ENCODE measurements at regions not wholly inside any gene's neighbourhood (a gene's known extent, or its start where the extent isn't known, plus 50 kb on each side); places are given as distances from the start of the nearest gene placed in this dataset.

- TF ChIP-seq CTCF (IDR thresholded peaks at IDR 0.05) (peak; percentile 34 to 71 (median 44)), POLR2A (IDR thresholded peaks at IDR 0.05) (no peak), EP300 (IDR thresholded peaks at IDR 0.05) (no peak), POLR2AphosphoS5 (IDR thresholded peaks at IDR 0.05) (no peak)
- Histone ChIP-seq H3K9me3 (no peaks in the 10 kb centered on the region), H3K27me3 (no peaks in the 10 kb centered on the region), H3K4me1 (no peaks in the 10 kb centered on the region), H3K4me3 (no peak overlapping the region), H3K27ac (no peak overlapping the region), H3K36me3 (no peaks in the 10 kb centered on the region)
- DNase-seq = no peak
- 8 to 11% methylated on average over 1 of the region's 1 CpG for WGBS, 2 donors
- intact Hi-C loops (cut with DNase I) = loop anchor here (5.0 kb wide), 1 partner anchor 1486 kb away; no protein-coding TSS in a partner anchor
Observed at GRCh38 chr10:51001587-51001986, 72.7 kb upstream of the PRKG1 start.

GRCh38 chr10:51002469-51002868 lies 71.8 kb upstream of the PRKG1 start:
- Histone ChIP-seq H3K9me3 (no peaks in the 10 kb centered on the region), H3K36me3 (no peaks in the 10 kb centered on the region), H3K27ac (no peak overlapping the region), H3K27me3 (no peaks in the 10 kb centered on the region), H3K4me3 (no peak overlapping the region), H3K4me1 (no peaks in the 10 kb centered on the region)
- intact Hi-C loops (cut with DNase I) = loop anchor here (2.0 to 5.0 kb wide), 2 partner anchors 1212 to 1485 kb away; no protein-coding TSS in a partner anchor
- 83 to 88% methylated on average over 1 of the region's 1 CpG for WGBS, 2 donors
- TF ChIP-seq EP300 (IDR thresholded peaks at IDR 0.05) (no peak), POLR2AphosphoS5 (IDR thresholded peaks at IDR 0.05) (no peak), POLR2A (IDR thresholded peaks at IDR 0.05) (no peak), CTCF (IDR thresholded peaks at IDR 0.05) (no peak)
- DNase-seq = no peak

- intact Hi-C loops (cut with DNase I) = loop anchor here (5.0 kb wide), 1 partner anchor 1483 kb away; no protein-coding TSS in a partner anchor
- 82 to 83% methylated on average over 3 of the region's 3 CpGs for WGBS, 2 donors
Observed at GRCh38 chr10:51004776-51005175, 69.5 kb upstream of the PRKG1 start.

GRCh38 chr10:51005551-51005950 lies 68.7 kb upstream of the PRKG1 start:
- DNase-seq = no peak
- Histone ChIP-seq H3K4me3 (no peak overlapping the region), H3K36me3 (no peaks in the 10 kb centered on the region), H3K9me3 (no peaks in the 10 kb centered on the region), H3K27ac (no peak overlapping the region), H3K27me3 (no peaks in the 10 kb centered on the region), H3K4me1 (no peaks in the 10 kb centered on the region)
- no peak for TF ChIP-seq EP300 (IDR thresholded peaks at IDR 0.05)
- no peak for TF ChIP-seq POLR2A (IDR thresholded peaks at IDR 0.05)
- no peak for TF ChIP-seq CTCF (IDR thresholded peaks at IDR 0.05)
- TF ChIP-seq POLR2AphosphoS5 (IDR thresholded peaks at IDR 0.05) = no peak
- intact Hi-C loops (cut with DNase I) = no loop called here
- WGBS, 2 donors = 85 to 91% methylated on average over 4 of the region's 4 CpGs

More at GRCh38 chr10:51004776-51005175, 69.5 kb upstream of the PRKG1 start:
- Histone ChIP-seq H3K9me3 (no peaks in the 10 kb centered on the region), H3K4me1 (no peaks in the 10 kb centered on the region), H3K4me3 (no peak overlapping the region), H3K36me3 (no peaks in the 10 kb centered on the region), H3K27me3 (no peaks in the 10 kb centered on the region), H3K27ac (no peak overlapping the region)
- DNase-seq = no peak
- TF ChIP-seq CTCF (IDR thresholded peaks at IDR 0.05) (no peak), EP300 (IDR thresholded peaks at IDR 0.05) (no peak), POLR2AphosphoS5 (IDR thresholded peaks at IDR 0.05) (no peak), POLR2A (IDR thresholded peaks at IDR 0.05) (no peak)

GRCh38 chr10:51006686-51007085 lies 67.6 kb upstream of the PRKG1 start:
- H3K36me3 ChIP-seq = no peaks in the 10 kb centered on the region
- no peak overlapping the region for H3K27ac ChIP-seq
- no peak for DNase-seq
- no peaks in the 10 kb centered on the region for H3K27me3 ChIP-seq
- no peaks in the 10 kb centered on the region for H3K9me3 ChIP-seq
- no peaks in the 10 kb centered on the region for H3K4me1 ChIP-seq
- H3K4me3 ChIP-seq = no peak overlapping the region
- 89 to 97% methylated on average over 5 of the region's 5 CpGs for WGBS, 2 donors
- TF ChIP-seq POLR2A (IDR thresholded peaks at IDR 0.05) (no peak), POLR2AphosphoS5 (IDR thresholded peaks at IDR 0.05) (no peak), EP300 (IDR thresholded peaks at IDR 0.05) (no peak), CTCF (IDR thresholded peaks at IDR 0.05) (no peak)
- intact Hi-C loops (cut with DNase I) = no loop called here

Data from sigmoid colon (tissue), 6 donors.